ENCODE measurements at regions not wholly inside any gene's neighbourhood (a gene's known extent, or its start where the extent isn't known, plus 50 kb on each side); places are given as distances from the start of the nearest gene placed in this dataset.

GRCh38 chr11:39443424-39444022 is 2015.9 kb downstream of the LRRC4C start:
- Histone ChIP-seq H3K36me3 (no peaks in the 10 kb centered on the region), H3K27ac (no peak overlapping the region), H3K27me3 (no peaks in the 10 kb centered on the region), H3K4me3 (no peak overlapping the region), H3K4me1 (ENCODE audit: insufficient read depth) (no peaks in the 10 kb centered on the region), H3K9me3 (no peaks in the 10 kb centered on the region)
- no peak for DNase-seq
- intact Hi-C loops (cut with DNase I) = no loop called here
- TF ChIP-seq EP300 (IDR thresholded peaks at IDR 0.05) (no peak), CTCF (IDR thresholded peaks at IDR 0.05) (no peak)

- no peak for DNase-seq
- intact Hi-C loops (cut with DNase I) = no loop called here
- Histone ChIP-seq H3K4me1 (ENCODE audit: insufficient read depth) (no peaks in the 10 kb centered on the region), H3K36me3 (no peaks in the 10 kb centered on the region), H3K27ac (no peak overlapping the region), H3K4me3 (no peak overlapping the region), H3K9me3 (no peaks in the 10 kb centered on the region), H3K27me3 (no peaks in the 10 kb centered on the region)
- TF ChIP-seq POLR2A (IDR thresholded peaks at IDR 0.05) = no peak
- TF ChIP-seq CTCF (IDR thresholded peaks at IDR 0.05) = no peak
- TF ChIP-seq EP300 (IDR thresholded peaks at IDR 0.05) = no peak
- WGBS, 3 donors = 90 to 93% (median 92%) methylated on average over 20 of the region's 20 CpGs
These were observed 2017.3 kb downstream of the LRRC4C start for GRCh38 chr11:39442177-39442576.

GRCh38 chr11:39435641-39436040 is 2023.8 kb downstream of the LRRC4C start:
- Histone ChIP-seq H3K9me3 (no peaks in the 10 kb centered on the region), H3K27ac (no peak overlapping the region), H3K36me3 (no peaks in the 10 kb centered on the region), H3K27me3 (no peaks in the 10 kb centered on the region), H3K4me1 (ENCODE audit: insufficient read depth) (no peaks in the 10 kb centered on the region), H3K4me3 (no peak overlapping the region)
- WGBS, 3 donors = 85 to 91% (median 89%) methylated on average over 3 of the region's 3 CpGs
- no peak for TF ChIP-seq CTCF (IDR thresholded peaks at IDR 0.05)
- TF ChIP-seq EP300 (IDR thresholded peaks at IDR 0.05) = no peak
- no peak for TF ChIP-seq POLR2A (IDR thresholded peaks at IDR 0.05)
- intact Hi-C loops (cut with DNase I) = loop anchor here in 1 of 4 donors (1.0 kb wide), 1 partner anchor 28 kb away; no protein-coding TSS in a partner anchor
- DNase-seq = no peak

- Histone ChIP-seq H3K9me3 (no peaks in the 10 kb centered on the region), H3K4me1 (ENCODE audit: insufficient read depth) (no peaks in the 10 kb centered on the region), H3K36me3 (no peaks in the 10 kb centered on the region), H3K27me3 (no peaks in the 10 kb centered on the region), H3K4me3 (no peak overlapping the region), H3K27ac (no peak overlapping the region)
- no peak for DNase-seq
- 38 to 61% (median 46%) methylated on average over 1 of the region's 1 CpG for WGBS, 3 donors
- TF ChIP-seq POLR2A (IDR thresholded peaks at IDR 0.05) = no peak
- no peak for TF ChIP-seq EP300 (IDR thresholded peaks at IDR 0.05)
- TF ChIP-seq CTCF (IDR thresholded peaks at IDR 0.05) = no peak
- intact Hi-C loops (cut with DNase I) = no loop called here
These were observed 2025.0 kb downstream of the LRRC4C start for GRCh38 chr11:39434466-39434865.

Measured in ovary (tissue), 7 donors.